Lung (tissue), 11 donors: ENCODE measurements at regions not wholly inside any gene's neighbourhood (a gene's known extent, or its start where the extent isn't known, plus 50 kb on each side); places are given as distances from the start of the nearest gene placed in this dataset.

Experiments used
- ATAC-seq: fragments of 200-7000 bp; cut with Tn5 transposase; one replicate; pipeline ENCODE4 v1.9.1; 2020; ENCODE audit warnings: moderate number of reproducible peaks; ENCODE audit not compliant: insufficient read depth, low FRiP score
- DNase-seq, 3 donors: peaks; one replicate each; pipeline ENCODE4 v3.0.0-alpha.2; 2013 to 2017
- H3K27ac ChIP-seq, 2 donors: one replicate each; pipeline ENCODE4 v1.5.1; 2013; ENCODE audit warnings: mild to moderate bottlenecking in 2 of 2, moderate library complexity in 2 of 2, control low read depth in 1 of 2, inconsistent platforms in 1 of 2, low read depth in 1 of 2, low read length in 1 of 2
- H3K27me3 ChIP-seq, 3 donors: one replicate each; pipeline ENCODE4 v1.5.1; 2013; ENCODE audit warnings: low read length in 2 of 3; ENCODE audit not compliant: control insufficient read depth in 3 of 3, insufficient read depth in 3 of 3
- H3K36me3 ChIP-seq, 4 donors: one replicate each; pipeline ENCODE4 v1.5.1; 2013; ENCODE audit warnings: low read length in 4 of 4, mild to moderate bottlenecking in 1 of 4, moderate library complexity in 1 of 4; ENCODE audit not compliant: control insufficient read depth in 4 of 4, insufficient read depth in 4 of 4
- H3K4me1 ChIP-seq, 5 donors: one replicate each; pipeline ENCODE4 v1.5.1; 2013; ENCODE audit warnings: low read length in 5 of 5, mild to moderate bottlenecking in 2 of 5, moderate library complexity in 1 of 5; ENCODE audit not compliant: control insufficient read depth in 5 of 5, insufficient read depth in 5 of 5
- H3K4me3 ChIP-seq: one replicate; pipeline ENCODE4 v1.5.1; 2013; ENCODE audit warnings: mild to moderate bottlenecking, control low read depth, moderate library complexity
- H3K9ac ChIP-seq, 2 donors: one replicate each; pipeline ENCODE4 v1.5.1; 2013; ENCODE audit warnings: low read length in 2 of 2, control low read depth in 1 of 2; ENCODE audit not compliant: insufficient read depth in 1 of 2
- H3K9me3 ChIP-seq, 4 donors: one replicate each; pipeline ENCODE4 v1.5.1; 2013; ENCODE audit warnings: low read length in 3 of 4, mild to moderate bottlenecking in 1 of 4, moderate library complexity in 1 of 4; ENCODE audit not compliant: control insufficient read depth in 4 of 4, insufficient read depth in 3 of 4
- CTCF ChIP-seq: IDR thresholded peaks from 2 replicates; pipeline ENCODE4 v1.5.1; 2012; ENCODE audit warnings: mild to moderate bottlenecking; ENCODE audit errors: control extremely low read depth, extremely low read depth
- WGBS, 2 donors: extraction: QIAGEN DNeasy Blood & Tissue Kit; methylation state at CpG; one replicate each; pipeline ENCODE4 v1.1.7; 2013; 5-methylcytosine and 5-hydroxymethylcytosine counted together
- donor health status: control.
- donor health status: control.
- donor health status: Bipolar disorder and iron deficiency.
- donor health status: healthy.
- donor health status: DM: yes; HTN: yes; CAD: no.

- Histone ChIP-seq H3K36me3 (no peaks in the 10 kb centered on the region), H3K4me3 (no peak overlapping the region), H3K9me3 (no peaks in the 10 kb centered on the region), H3K27me3 (no peaks in the 10 kb centered on the region), H3K27ac (no peak overlapping the region), H3K9ac (peak overlapping the region in 1 of 2 donors; percentile 57), H3K4me1 (peaks cover 0 to 11% (median 2%) of the 10 kb centered on the region in 5 donors)
- ATAC-seq (no peak), DNase-seq (peak; percentile 77 to 94 (median 89))
- no peak for TF ChIP-seq CTCF
- WGBS, 2 donors = 64 to 73% methylated on average over 5 of the region's 5 CpGs
Observed at GRCh38 chr5:121199216-121199999, 652.3 kb upstream of the FTMT start.

GRCh38 chr5:121218086-121218485 is 633.6 kb upstream of the FTMT start:
- Histone ChIP-seq H3K9me3 (peaks cover 0 to 5% (median 0%) of the 10 kb centered on the region in 4 donors), H3K36me3 (no peaks in the 10 kb centered on the region), H3K4me3 (no peak overlapping the region), H3K4me1 (no peaks in the 10 kb centered on the region), H3K9ac (no peak overlapping the region), H3K27ac (no peak overlapping the region), H3K27me3 (no peaks in the 10 kb centered on the region)
- ATAC-seq (no peak), DNase-seq (no peak)
- no peak for TF ChIP-seq CTCF
- WGBS, 2 donors = 84 to 86% methylated on average over 1 of the region's 1 CpG

GRCh38 chr5:121221483-121221882 is 630.2 kb upstream of the FTMT start:
- no peak overlapping the region for H3K4me3 ChIP-seq
- WGBS, 2 donors = 75 to 85% methylated on average over 3 of the region's 3 CpGs
- ATAC-seq (no peak), DNase-seq (no peak)
- H3K27me3 ChIP-seq = no peaks in the 10 kb centered on the region
- no peaks in the 10 kb centered on the region for H3K4me1 ChIP-seq
- no peaks in the 10 kb centered on the region for H3K36me3 ChIP-seq
- TF ChIP-seq CTCF = no peak
- H3K27ac ChIP-seq = no peak overlapping the region
- H3K9me3 ChIP-seq = peaks cover 0 to 5% (median 0%) of the 10 kb centered on the region in 4 donors
- H3K9ac ChIP-seq = no peak overlapping the region

GRCh38 chr5:121226765-121227164 is 624.9 kb upstream of the FTMT start:
- Histone ChIP-seq H3K36me3 (no peaks in the 10 kb centered on the region), H3K4me3 (no peak overlapping the region), H3K4me1 (no peaks in the 10 kb centered on the region), H3K27me3 (no peaks in the 10 kb centered on the region), H3K9me3 (peaks cover 0 to 4% (median 1%) of the 10 kb centered on the region in 4 donors), H3K27ac (no peak overlapping the region), H3K9ac (no peak overlapping the region)
- DNase-seq (no peak), ATAC-seq (no peak)
- no peak for TF ChIP-seq CTCF
- WGBS, 2 donors = 41 to 70% methylated on average over 2 of the region's 2 CpGs
